Spleen (tissue), 11 donors: ENCODE measurements at regions not wholly inside any gene's neighbourhood (a gene's known extent, or its start where the extent isn't known, plus 50 kb on each side); places are given as distances from the start of the nearest gene placed in this dataset.

Source experiments
- DNase-seq: peaks from one replicate; pipeline ENCODE4 v3.0.0-alpha.2; 2020
- H3K27ac ChIP-seq, 8 donors: fragments of 200-600 bp; sonication (generic) in 7 of 8; 1 replicate in 4 of 8; 2 replicates in 4 of 8; pipeline versions ENCODE4 v1.5.0 to v1.8.0; 2016 to 2021; ENCODE audit warnings: inconsistent platforms in 4 of 8, mild to moderate bottlenecking in 4 of 8, moderate library complexity in 1 of 8
- H3K27me3 ChIP-seq, 7 donors: fragments of 200-600 bp; sonication (generic) in 6 of 7; replicated peaks in 1 of 7; 1 replicate in 4 of 7; 2 replicates in 3 of 7; pipeline versions ENCODE4 v1.5.0 to v1.8.0; 2016 to 2021; ENCODE audit warnings: inconsistent platforms in 3 of 7, mild to moderate bottlenecking in 1 of 7
- H3K36me3 ChIP-seq, 6 donors: fragments of 200-600 bp; sonication (generic) in 5 of 6; 1 replicate in 4 of 6; 2 replicates in 2 of 6; pipeline versions ENCODE4 v1.5.0 to v1.8.0; 2016 to 2021; ENCODE audit warnings: inconsistent platforms in 2 of 6
- H3K4me1 ChIP-seq, 6 donors: fragments of 200-600 bp; sonication (generic) in 5 of 6; 1 replicate in 3 of 6; 2 replicates in 3 of 6; pipeline versions ENCODE4 v1.5.0 to v1.8.0; 2016 to 2021; ENCODE audit warnings: inconsistent platforms in 3 of 6
- H3K4me3 ChIP-seq, 8 donors: fragments of 200-600 bp; sonication (generic) in 7 of 8; 1 replicate in 4 of 8; 2 replicates in 4 of 8; pipeline versions ENCODE4 v1.5.0 to v1.8.0; 2016 to 2021; ENCODE audit warnings: inconsistent platforms in 4 of 8, mild to moderate bottlenecking in 4 of 8, moderate library complexity in 2 of 8
- H3K9me3 ChIP-seq, 8 donors: fragments of 200-600 bp; sonication (generic) in 7 of 8; 1 replicate in 4 of 8; 2 replicates in 4 of 8; pipeline versions ENCODE4 v1.5.0 to v1.8.0; 2016 to 2021; ENCODE audit warnings: inconsistent platforms in 4 of 8
- CTCF ChIP-seq, 11 experiments: fragments of 200-600 bp in 7 of 11; fragments of 450-650 bp in 4 of 11; sonication (generic) in 4 of 11; IDR thresholded peaks in 8 of 11; conservative IDR thresholded peaks in 3 of 11; 1 replicate in 7 of 11; 2 replicates in 4 of 11; pipeline versions ENCODE4 v1.4.0 to v1.8.0; 2016 to 2021; ENCODE audit warnings: antibody characterized with exemption in 11 of 11, inconsistent platforms in 4 of 11, mild to moderate bottlenecking in 1 of 11
- POLR2A ChIP-seq, 3 donors: fragments of 450-650 bp; IDR thresholded peaks; one replicate each; pipeline ENCODE4 v1.5.1; 2017; ENCODE audit warnings: antibody characterized with exemption in 3 of 3, mild to moderate bottlenecking in 1 of 3
- POLR2AphosphoS5 ChIP-seq, 3 donors: sonication (generic); formaldehyde crosslinking; IDR thresholded peaks; one replicate each; pipeline ENCODE4 v1.5.1; 2017; ENCODE audit warnings: antibody characterized with exemption in 3 of 3
- WGBS, 5 donors: extraction: QIAGEN DNeasy Blood & Tissue Kit in 3 of 5; methylation state at CpG; one replicate each; pipeline versions ENCODE4 v1.1.5 to v1.1.7; 2013 to 2018; 5-methylcytosine and 5-hydroxymethylcytosine counted together
- intact Hi-C: fragments of 100-400 bp; cut with DNase I; formaldehyde crosslinking; loops from one replicate; pipeline ENCODE4 v1.15.0; 2023; ENCODE audit warnings: low total_unique reads
- donor health status: healthy with polysubstance abuse.
- donor health status: DM: no; HTN: no; CAD: no; lungs with moderate emphysema.
- donor health status: DM: no; HTN: no; CAD: no.
- donor health status: Bipolar disorder and iron deficiency.
- donor health status: healthy.
- donor health status: DM: no; HTN: no; CAD: no.
- donor health status: DM: yes; HTN: yes; CAD: no.

GRCh38 chr2:236764716-236765115 is 195.1 kb downstream of the ACKR3 start:
- H3K9me3 ChIP-seq, result no peaks in the 10 kb centered on the region
- H3K4me1 ChIP-seq, result no peaks in the 10 kb centered on the region
- no peak overlapping the region for H3K4me3 ChIP-seq
- DNase-seq, result no peak
- intact Hi-C loops, result no loop called here
- no peaks in the 10 kb centered on the region for H3K27me3 ChIP-seq
- H3K36me3 ChIP-seq, result no peaks in the 10 kb centered on the region
- H3K27ac ChIP-seq, result no peak overlapping the region
- 66 to 95% (median 87%) methylated on average over 2 of the region's 2 CpGs for WGBS, 5 donors
- TF ChIP-seq CTCF (IDR thresholded peaks at IDR 0.05 in 8 of 11, conservative IDR thresholded peaks at IDR 0.05 in 3 of 11) (no peak), POLR2AphosphoS5 (IDR thresholded peaks at IDR 0.05) (no peak), POLR2A (IDR thresholded peaks at IDR 0.05) (no peak)

GRCh38 chr2:236765478-236765877 is 195.9 kb downstream of the ACKR3 start:
- no peaks in the 10 kb centered on the region for H3K36me3 ChIP-seq
- no peak overlapping the region for H3K27ac ChIP-seq
- no peaks in the 10 kb centered on the region for H3K4me1 ChIP-seq
- no peak overlapping the region for H3K4me3 ChIP-seq
- 60 to 78% (median 64%) methylated on average over 3 of the region's 3 CpGs for WGBS, 5 donors
- DNase-seq, result no peak
- no peak for TF ChIP-seq CTCF (IDR thresholded peaks at IDR 0.05 in 8 of 11, conservative IDR thresholded peaks at IDR 0.05 in 3 of 11)
- no peak for TF ChIP-seq POLR2AphosphoS5 (IDR thresholded peaks at IDR 0.05)
- TF ChIP-seq POLR2A (IDR thresholded peaks at IDR 0.05), result no peak
- intact Hi-C loops, result no loop called here
- no peaks in the 10 kb centered on the region for H3K27me3 ChIP-seq
- H3K9me3 ChIP-seq, result no peaks in the 10 kb centered on the region

- Histone ChIP-seq H3K36me3 (no peaks in the 10 kb centered on the region), H3K4me3 (no peak overlapping the region), H3K9me3 (no peaks in the 10 kb centered on the region), H3K27me3 (no peaks in the 10 kb centered on the region), H3K4me1 (no peaks in the 10 kb centered on the region), H3K27ac (no peak overlapping the region)
- intact Hi-C loops, result no loop called here
- TF ChIP-seq POLR2AphosphoS5 (IDR thresholded peaks at IDR 0.05), result no peak
- 92 to 100% (median 97%) methylated on average over 2 of the region's 2 CpGs for WGBS, 5 donors
- no peak for DNase-seq
These were observed 197.2 kb downstream of the ACKR3 start for GRCh38 chr2:236766850-236767249.

- no peaks in the 10 kb centered on the region for H3K9me3 ChIP-seq
- intact Hi-C loops, result no loop called here
- no peak overlapping the region for H3K4me3 ChIP-seq
- H3K27ac ChIP-seq, result no peak overlapping the region
- TF ChIP-seq POLR2AphosphoS5 (IDR thresholded peaks at IDR 0.05), result no peak
- TF ChIP-seq POLR2A (IDR thresholded peaks at IDR 0.05), result no peak
- TF ChIP-seq CTCF (IDR thresholded peaks at IDR 0.05 in 8 of 11, conservative IDR thresholded peaks at IDR 0.05 in 3 of 11), result no peak
- DNase-seq, result no peak
- H3K36me3 ChIP-seq, result no peaks in the 10 kb centered on the region
- no peaks in the 10 kb centered on the region for H3K27me3 ChIP-seq
- H3K4me1 ChIP-seq, result no peaks in the 10 kb centered on the region
- WGBS, 5 donors, result 67 to 91% (median 90%) methylated on average over 5 to 7 of the region's 7 CpGs
These were observed 198.3 kb downstream of the ACKR3 start for GRCh38 chr2:236767941-236768340.
